Stimulated activated CD4-positive, alpha-beta T cell treated with anti-CD3 and anti-CD28 coated beads, TNF-alpha, amount 100 ng/mL, for 24 hours (primary cell): ENCODE measurements at regions not wholly inside any gene's neighbourhood (a gene's known extent, or its start where the extent isn't known, plus 50 kb on each side); places are given as distances from the start of the nearest gene placed in this dataset.

Experiments
- DNase-seq, 3 experiments: peaks; one replicate each; pipeline ENCODE4 v3.0.0-alpha.2; 2020; ENCODE audit warnings: low read depth in 3 of 3

GRCh38 chr13:40245567-40245966 is 420.9 kb downstream of the FOXO1 start:
- no peak for DNase-seq

- no peak for DNase-seq
These were observed 418.6 kb downstream of the FOXO1 start for GRCh38 chr13:40247845-40248244.

GRCh38 chr13:40251343-40252032 is 415.0 kb downstream of the FOXO1 start:
- no peak for DNase-seq

GRCh38 chr13:40252241-40252640 is 414.2 kb downstream of the FOXO1 start:
- DNase-seq = no peak

GRCh38 chr13:40252676-40253075 is 413.8 kb downstream of the FOXO1 start:
- DNase-seq = no peak

- no peak for DNase-seq
These were observed 412.0 kb downstream of the FOXO1 start for GRCh38 chr13:40254394-40254793.

- DNase-seq = no peak
These were observed 410.9 kb downstream of the FOXO1 start for GRCh38 chr13:40255551-40255950.

- no peak for DNase-seq
These were observed 406.5 kb downstream of the FOXO1 start for GRCh38 chr13:40259899-40260298.

- DNase-seq = no peak
These were observed 405.1 kb downstream of the FOXO1 start for GRCh38 chr13:40261336-40261735.

- DNase-seq = no peak
These were observed 404.5 kb downstream of the FOXO1 start for GRCh38 chr13:40261947-40262346.

- DNase-seq = no peak
These were observed 397.4 kb downstream of the FOXO1 start for GRCh38 chr13:40269086-40269485.

- DNase-seq = no peak
These were observed 395.7 kb downstream of the FOXO1 start for GRCh38 chr13:40270726-40271125.

- no peak for DNase-seq
These were observed 395.1 kb downstream of the FOXO1 start for GRCh38 chr13:40271271-40271885.

GRCh38 chr13:40271931-40272775 is 394.3 kb downstream of the FOXO1 start:
- DNase-seq = peak in 2 of 3 experiments; percentile 29 to 50

GRCh38 chr13:40272776-40273139 is 393.7 kb downstream of the FOXO1 start:
- DNase-seq = no peak

GRCh38 chr13:40273253-40274025 is 393.0 kb downstream of the FOXO1 start:
- no peak for DNase-seq

GRCh38 chr13:40274103-40274502 is 392.3 kb downstream of the FOXO1 start:
- no peak for DNase-seq

- DNase-seq = no peak
These were observed 391.3 kb downstream of the FOXO1 start for GRCh38 chr13:40275155-40275554.

- DNase-seq = no peak
These were observed 390.8 kb downstream of the FOXO1 start for GRCh38 chr13:40275636-40276035.

GRCh38 chr13:40283666-40284065 is 382.8 kb downstream of the FOXO1 start:
- DNase-seq = no peak

- DNase-seq = no peak
These were observed 380.8 kb downstream of the FOXO1 start for GRCh38 chr13:40285634-40286033.

- no peak for DNase-seq
These were observed 379.0 kb downstream of the FOXO1 start for GRCh38 chr13:40287428-40287827.
